Calu3 (cell line): ENCODE measurements at regions not wholly inside any gene's neighbourhood (a gene's known extent, or its start where the extent isn't known, plus 50 kb on each side); places are given as distances from the start of the nearest gene placed in this dataset.

ENCODE experiments used
- BruUV-seq: library from RNA; stranded (reverse); fragments of 400-500 nt; replicated peaks from 2 replicates; lab custom pipeline; 2021; lab: Mats Ljungman, UMichigan
- CTCF ChIA-PET: fragments of 300-600 bp; sonication (Branson Sonifier 250); formaldehyde crosslinking; loops from one replicate; lab custom pipeline; 2022; ENCODE audit warnings: antibody characterized with exemption; lab: Charles Lee
- DNase-seq: peaks from one replicate; pipeline ENCODE4 v3.0.0; 2022
- H3K27ac Mint-ChIP-seq: one replicate; pipeline ENCODE4 v1.8.0; 2022; ENCODE audit warnings: mixed read lengths; ENCODE audit not compliant: unreplicated experiment
- H3K27me3 Mint-ChIP-seq: one replicate; pipeline ENCODE4 v1.8.0; 2022; ENCODE audit warnings: mixed read lengths; ENCODE audit not compliant: unreplicated experiment
- H3K36me3 Mint-ChIP-seq: one replicate; pipeline ENCODE4 v1.8.0; 2022; ENCODE audit warnings: mild to moderate bottlenecking, moderate library complexity, mixed read lengths; ENCODE audit not compliant: insufficient read depth, unreplicated experiment
- H3K4me1 Mint-ChIP-seq: one replicate; pipeline ENCODE4 v1.8.0; 2022; ENCODE audit warnings: mild to moderate bottlenecking, low read depth, mixed read lengths; ENCODE audit not compliant: unreplicated experiment
- H3K4me3 Mint-ChIP-seq: one replicate; pipeline ENCODE4 v1.8.0; 2022; ENCODE audit warnings: mild to moderate bottlenecking, low read depth, moderate library complexity, mixed read lengths; ENCODE audit not compliant: unreplicated experiment
- H3K9me3 Mint-ChIP-seq: one replicate; pipeline ENCODE4 v1.8.0; 2022; ENCODE audit warnings: low read depth, mixed read lengths; ENCODE audit not compliant: unreplicated experiment
- CTCF ChIP-seq: fragments of 200-600 bp; IDR thresholded peaks from one replicate; pipeline ENCODE4 v1.8.0; 2022; ENCODE audit warnings: antibody characterized with exemption; ENCODE audit not compliant: unreplicated experiment
- intact Hi-C: fragments of 100-400 bp; cut with micrococcal nuclease; formaldehyde crosslinking; loops from one replicate; pipeline ENCODE4 v1.10.0; 2022; ENCODE audit not compliant: unreplicated experiment

GRCh38 chr5:113652161-113652560 lies 138.7 kb downstream of the YTHDC2 start:
- DNase-seq, result peak; percentile 2
- H3K4me3 Mint-ChIP-seq, result no peak overlapping the region
- TF ChIP-seq CTCF, result no peak
- no peak overlapping the region for H3K27ac Mint-ChIP-seq
- intact Hi-C loops, result no loop called here
- H3K36me3 Mint-ChIP-seq, result no peaks in the 10 kb centered on the region
- no TSS peak for BruUV-seq
- CTCF ChIA-PET, result no interaction called here
- H3K9me3 Mint-ChIP-seq, result peaks cover 3% of the 10 kb centered on the region
- peaks cover 31% of the 10 kb centered on the region for H3K27me3 Mint-ChIP-seq
- no peaks in the 10 kb centered on the region for H3K4me1 Mint-ChIP-seq

DNA sequence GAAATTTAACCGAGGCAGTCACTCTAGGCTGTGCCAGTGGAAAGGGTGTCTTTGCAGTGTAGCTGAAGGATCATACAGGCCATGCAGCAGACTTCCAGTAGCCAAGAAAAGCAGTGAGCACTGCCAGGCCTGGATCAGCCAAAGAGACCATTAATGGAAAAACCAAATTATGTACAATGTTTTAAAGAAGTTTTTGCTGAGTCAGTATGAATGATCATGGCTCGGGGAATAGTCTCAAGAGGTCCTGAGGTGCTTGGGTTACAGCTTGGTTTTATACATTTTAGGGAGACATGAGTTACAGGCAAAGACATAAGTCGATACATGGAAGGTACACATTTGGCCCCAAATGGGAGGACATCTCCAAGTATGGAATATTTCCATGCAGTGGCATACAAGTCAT lies 141.3 kb downstream of the YTHDC2 start:
- H3K27ac Mint-ChIP-seq, result no peak overlapping the region
- no peaks in the 10 kb centered on the region for H3K4me1 Mint-ChIP-seq
- TF ChIP-seq CTCF, result no peak
- no peaks in the 10 kb centered on the region for H3K36me3 Mint-ChIP-seq
- intact Hi-C loops, result no loop called here
- CTCF ChIA-PET, result no interaction called here
- no peak overlapping the region for H3K4me3 Mint-ChIP-seq
- peaks cover 4% of the 10 kb centered on the region for H3K27me3 Mint-ChIP-seq
- no TSS peak for BruUV-seq
- no peak for DNase-seq
- no peaks in the 10 kb centered on the region for H3K9me3 Mint-ChIP-seq

GRCh38 chr5:113660206-113660605 lies 146.7 kb downstream of the YTHDC2 start:
- no peaks in the 10 kb centered on the region for H3K36me3 Mint-ChIP-seq
- intact Hi-C loops, result no loop called here
- H3K27me3 Mint-ChIP-seq, result peaks cover 25% of the 10 kb centered on the region
- CTCF ChIA-PET, result interaction anchor here (0.6 to 1.2 kb wide), 2 partner anchors 48 to 641 kb away, joined by 3 read pairs; no protein-coding TSS in a partner anchor
- no peak overlapping the region for H3K27ac Mint-ChIP-seq
- BruUV-seq, result no TSS peak
- no peak overlapping the region for H3K4me3 Mint-ChIP-seq
- H3K9me3 Mint-ChIP-seq, result no peaks in the 10 kb centered on the region
- DNase-seq, result no peak
- no peaks in the 10 kb centered on the region for H3K4me1 Mint-ChIP-seq
- TF ChIP-seq CTCF, result no peak

DNA sequence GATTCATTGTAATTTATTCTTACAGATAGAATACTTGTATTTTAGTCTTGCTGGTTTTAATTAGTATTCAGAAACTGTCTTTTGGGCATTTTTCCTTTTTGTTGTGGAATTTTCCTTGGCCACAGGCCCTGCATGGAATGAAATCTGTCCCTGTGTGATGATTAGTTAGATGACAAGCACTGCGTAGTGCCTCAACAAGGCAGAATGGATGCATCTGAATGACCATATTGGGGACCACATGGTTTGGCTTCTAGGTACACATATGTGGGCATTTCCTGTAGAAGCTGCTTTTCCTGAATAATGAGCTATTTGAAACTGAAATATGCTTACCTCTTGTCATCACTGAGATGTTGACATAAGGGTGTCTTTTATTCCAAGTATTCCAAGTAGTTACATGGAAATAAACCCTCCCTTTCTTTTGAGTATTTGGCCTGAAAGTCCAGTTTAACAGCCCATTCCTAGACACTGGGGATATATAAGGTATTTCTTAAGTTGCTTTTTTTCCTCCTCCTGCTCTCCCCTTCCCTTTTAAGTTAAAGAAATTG lies 147.3 kb downstream of the YTHDC2 start:
- no peaks in the 10 kb centered on the region for H3K9me3 Mint-ChIP-seq

More for the DNA sequence above, 147.3 kb downstream of the YTHDC2 start:
- CTCF ChIA-PET, result no interaction called here
- no TSS peak for BruUV-seq
- no peaks in the 10 kb centered on the region for H3K36me3 Mint-ChIP-seq
- DNase-seq, result no peak
- TF ChIP-seq CTCF, result no peak
- H3K4me1 Mint-ChIP-seq, result no peaks in the 10 kb centered on the region
- intact Hi-C loops, result no loop called here
- H3K27me3 Mint-ChIP-seq, result peaks cover 25% of the 10 kb centered on the region
- no peak overlapping the region for H3K27ac Mint-ChIP-seq
- H3K4me3 Mint-ChIP-seq, result no peak overlapping the region
